Neural cell (in vitro differentiated cells): ENCODE measurements at regions not wholly inside any gene's neighbourhood (a gene's known extent, or its start where the extent isn't known, plus 50 kb on each side); places are given as distances from the start of the nearest gene placed in this dataset.

Source experiments
- H2AFZ ChIP-seq: fragments of 200-600, 300-800 bp; sonication (generic), shearing (Covaris generic); 2 replicates; pipeline ENCODE4 v1.6.0; 2014; ENCODE audit warnings: low read depth, mild to moderate bottlenecking, antibody characterized with exemption, low read length, moderate library complexity
- H3F3A ChIP-seq: fragments of 200-600 bp; shearing (Covaris generic); 2 replicates; pipeline ENCODE4 v1.6.1; 2016; ENCODE audit warnings: mild to moderate bottlenecking, moderate library complexity, mixed read lengths, antibody characterized with exemption, low read length; ENCODE audit not compliant: insufficient read depth, poor library complexity, severe bottlenecking
- H3K27ac ChIP-seq: fragments of 200-600, 300-800 bp; sonication (generic), shearing (Covaris generic); 2 replicates; pipeline ENCODE4 v1.5.1; 2014; ENCODE audit warnings: mild to moderate bottlenecking, low read length, moderate library complexity
- H3K27me3 ChIP-seq: fragments of 300-800, 200-600 bp; sonication (generic), shearing (Covaris generic); 2 replicates; pipeline ENCODE4 v1.6.0; 2014; ENCODE audit warnings: mild to moderate bottlenecking, low read depth, low read length, moderate library complexity; ENCODE audit not compliant: insufficient read depth
- H3K36me3 ChIP-seq: fragments of 300-800, 200-600 bp; sonication (generic), shearing (Covaris generic); 2 replicates; pipeline ENCODE4 v1.5.1; 2014; ENCODE audit warnings: mild to moderate bottlenecking, antibody characterized with exemption, low read length, moderate library complexity; ENCODE audit not compliant: insufficient read depth
- H3K4me2 ChIP-seq: fragments of 300-800, 200-600 bp; sonication (generic), shearing (Covaris generic); 2 replicates; pipeline ENCODE4 v1.6.0; 2014; ENCODE audit warnings: mild to moderate bottlenecking, low read length
- H3K4me3 ChIP-seq: fragments of 300-800, 200-600 bp; sonication (generic), shearing (Covaris generic); 2 replicates; pipeline ENCODE4 v1.5.1; 2014; ENCODE audit warnings: mild to moderate bottlenecking, low read length, moderate library complexity
- H3K79me2 ChIP-seq: fragments of 200-600 bp; shearing (Covaris generic); replicated peaks from 2 replicates; pipeline ENCODE4 v1.6.0; 2014; ENCODE audit warnings: mild to moderate bottlenecking, low read length, moderate library complexity; ENCODE audit not compliant: insufficient read depth
- H3K9ac ChIP-seq: fragments of 300-800, 200-600 bp; sonication (generic), shearing (Covaris generic); 2 replicates; pipeline ENCODE4 v1.6.1; 2016; ENCODE audit warnings: mild to moderate bottlenecking, low read length, mixed read lengths
- H3K9me2 ChIP-seq: fragments of 200-600 bp; shearing (Covaris generic); 2 replicates; pipeline ENCODE4 v1.6.1; 2016; ENCODE audit warnings: mild to moderate bottlenecking, low read length, mixed read lengths; ENCODE audit not compliant: insufficient read depth
- H3K9me3 ChIP-seq: fragments of 200-600, 300-800 bp; sonication (generic), shearing (Covaris generic); 2 replicates; pipeline ENCODE4 v1.6.1; 2016; ENCODE audit warnings: mild to moderate bottlenecking, mixed run types, low read length, moderate library complexity, mixed read lengths
- H4K20me1 ChIP-seq: fragments of 200-600 bp; shearing (Covaris generic); 2 replicates; pipeline ENCODE4 v1.6.1; 2016; ENCODE audit warnings: mild to moderate bottlenecking, mixed run types; ENCODE audit not compliant: insufficient read depth
- EP300 ChIP-seq: fragments of 450-650 bp; conservative IDR thresholded peaks from 2 replicates; pipeline ENCODE4 v1.6.1; 2014; ENCODE audit warnings: antibody characterized with exemption, mild to moderate bottlenecking, moderate library complexity; ENCODE audit not compliant: poor library complexity, severe bottlenecking
- EZH2 ChIP-seq: fragments of 200-600, 300-800 bp; shearing (Covaris generic), sonication (generic); IDR thresholded peaks from 2 replicates; pipeline ENCODE4 v1.6.1; 2014; ENCODE audit warnings: antibody characterized with exemption, low read length, borderline replicate concordance, mild to moderate bottlenecking; ENCODE audit not compliant: insufficient read depth, poor library complexity, severe bottlenecking
- MXI1 ChIP-seq: fragments of 450-650 bp; conservative IDR thresholded peaks from 2 replicates; pipeline ENCODE4 v1.6.1; 2014; ENCODE audit warnings: antibody characterized with exemption, mild to moderate bottlenecking; ENCODE audit not compliant: poor library complexity, severe bottlenecking
- POLR2AphosphoS5 ChIP-seq: IDR thresholded peaks from 2 replicates; pipeline ENCODE4 v1.6.1; 2012
- RAD21 ChIP-seq: fragments of 450-650 bp; conservative IDR thresholded peaks from 2 replicates; pipeline ENCODE4 v1.6.1; 2014; ENCODE audit warnings: antibody characterized with exemption, mild to moderate bottlenecking, moderate library complexity
- REST ChIP-seq: IDR thresholded peaks from 2 replicates; pipeline ENCODE4 v1.6.1; 2012; ENCODE audit warnings: borderline replicate concordance
- SMC3 ChIP-seq: fragments of 450-650 bp; conservative IDR thresholded peaks from 2 replicates; pipeline ENCODE4 v1.6.1; 2014; ENCODE audit warnings: antibody characterized with exemption, mild to moderate bottlenecking, moderate library complexity; ENCODE audit not compliant: poor library complexity
- TAF1 ChIP-seq: IDR thresholded peaks from 2 replicates; pipeline ENCODE4 v1.6.1; 2012; ENCODE audit warnings: low read depth
- TF ChIP-seq, protein P1 (sequence below): fragments of 450-650 bp; IDR thresholded peaks from 2 replicates; pipeline ENCODE4 v1.5.1; 2014; ENCODE audit warnings: antibody characterized with exemption, mild to moderate bottlenecking, moderate library complexity; ENCODE audit not compliant: poor library complexity, severe bottlenecking

DNA sequence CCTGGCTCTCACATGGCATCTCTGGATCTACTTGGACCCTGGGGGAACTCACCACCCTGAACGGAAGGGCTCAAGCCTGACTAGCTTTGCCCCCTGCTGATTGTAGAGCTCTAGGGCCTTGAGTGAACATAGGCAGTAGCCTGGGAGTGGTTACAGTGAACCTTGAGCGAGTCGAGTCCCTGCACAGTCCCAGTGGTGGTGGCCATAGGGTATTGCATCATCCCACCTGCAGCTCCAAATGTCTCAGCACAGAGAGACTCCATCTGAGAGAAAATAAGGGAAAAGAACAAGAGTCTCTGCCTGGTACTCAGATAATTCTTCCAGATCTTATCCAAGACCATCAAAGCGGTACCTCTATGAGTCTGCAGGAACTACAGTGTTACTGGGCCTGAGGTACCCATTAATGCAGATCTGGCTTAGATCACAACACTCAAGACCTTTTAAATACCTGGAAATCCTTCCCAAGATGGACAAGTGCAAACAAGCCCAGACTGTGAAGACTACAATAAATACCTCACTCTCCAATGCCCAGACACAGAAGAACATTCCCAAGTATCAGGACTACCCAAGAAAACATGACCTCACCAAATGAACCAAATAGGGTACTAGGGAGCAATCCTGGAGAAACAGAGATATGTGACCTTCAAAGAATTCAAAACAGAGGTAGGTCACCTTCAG is 167.5 kb upstream of the TET2 start:
- no peaks in the 10 kb centered on the region for H3K9me2 ChIP-seq
- H3F3A ChIP-seq: no peaks in the 10 kb centered on the region
- no peak overlapping the region for H3K4me3 ChIP-seq
- no peak overlapping the region for H3K9ac ChIP-seq
- H3K36me3 ChIP-seq: no peaks in the 10 kb centered on the region
- H3K27me3 ChIP-seq: no peaks in the 10 kb centered on the region
- H3K9me3 ChIP-seq: no peaks in the 10 kb centered on the region
- H4K20me1 ChIP-seq: no peaks in the 10 kb centered on the region
- no peak overlapping the region for H3K27ac ChIP-seq
- TF ChIP-seq SMC3 (no peak), EP300 (no peak)
- no peaks in the 10 kb centered on the region for H3K79me2 ChIP-seq
- no peak overlapping the region for H2AFZ ChIP-seq
- H3K4me2 ChIP-seq: no peak overlapping the region

- H3K4me2 ChIP-seq: no peak overlapping the region
- TF ChIP-seq RAD21 (no peak), SMC3 (no peak), REST (no peak), EP300 (no peak), POLR2AphosphoS5 (no peak), TAF1 (no peak), MXI1 (no peak), EZH2 (no peak)
- TF ChIP-seq, protein P1, sequence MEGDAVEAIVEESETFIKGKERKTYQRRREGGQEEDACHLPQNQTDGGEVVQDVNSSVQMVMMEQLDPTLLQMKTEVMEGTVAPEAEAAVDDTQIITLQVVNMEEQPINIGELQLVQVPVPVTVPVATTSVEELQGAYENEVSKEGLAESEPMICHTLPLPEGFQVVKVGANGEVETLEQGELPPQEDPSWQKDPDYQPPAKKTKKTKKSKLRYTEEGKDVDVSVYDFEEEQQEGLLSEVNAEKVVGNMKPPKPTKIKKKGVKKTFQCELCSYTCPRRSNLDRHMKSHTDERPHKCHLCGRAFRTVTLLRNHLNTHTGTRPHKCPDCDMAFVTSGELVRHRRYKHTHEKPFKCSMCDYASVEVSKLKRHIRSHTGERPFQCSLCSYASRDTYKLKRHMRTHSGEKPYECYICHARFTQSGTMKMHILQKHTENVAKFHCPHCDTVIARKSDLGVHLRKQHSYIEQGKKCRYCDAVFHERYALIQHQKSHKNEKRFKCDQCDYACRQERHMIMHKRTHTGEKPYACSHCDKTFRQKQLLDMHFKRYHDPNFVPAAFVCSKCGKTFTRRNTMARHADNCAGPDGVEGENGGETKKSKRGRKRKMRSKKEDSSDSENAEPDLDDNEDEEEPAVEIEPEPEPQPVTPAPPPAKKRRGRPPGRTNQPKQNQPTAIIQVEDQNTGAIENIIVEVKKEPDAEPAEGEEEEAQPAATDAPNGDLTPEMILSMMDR: no peak
Measured at GRCh38 chr4:104983615-104984179, 163.0 kb upstream of the TET2 start.

More at GRCh38 chr4:104983615-104984179, 163.0 kb upstream of the TET2 start:
- Histone ChIP-seq H3K4me3 (no peak overlapping the region), H4K20me1 (no peaks in the 10 kb centered on the region), H3F3A (no peaks in the 10 kb centered on the region), H3K27me3 (no peaks in the 10 kb centered on the region), H3K27ac (no peak overlapping the region), H2AFZ (no peak overlapping the region), H3K9me2 (no peaks in the 10 kb centered on the region), H3K9me3 (no peaks in the 10 kb centered on the region), H3K9ac (no peak overlapping the region), H3K36me3 (no peaks in the 10 kb centered on the region), H3K79me2 (no peaks in the 10 kb centered on the region)
